ENCODE measurements at regions not wholly inside any gene's neighbourhood (a gene's known extent, or its start where the extent isn't known, plus 50 kb on each side); places are given as distances from the start of the nearest gene placed in this dataset.

GRCh38 chr9:24931894-24932293 is 386.2 kb upstream of the IZUMO3 start:
- TF ChIP-seq, protein P1, sequence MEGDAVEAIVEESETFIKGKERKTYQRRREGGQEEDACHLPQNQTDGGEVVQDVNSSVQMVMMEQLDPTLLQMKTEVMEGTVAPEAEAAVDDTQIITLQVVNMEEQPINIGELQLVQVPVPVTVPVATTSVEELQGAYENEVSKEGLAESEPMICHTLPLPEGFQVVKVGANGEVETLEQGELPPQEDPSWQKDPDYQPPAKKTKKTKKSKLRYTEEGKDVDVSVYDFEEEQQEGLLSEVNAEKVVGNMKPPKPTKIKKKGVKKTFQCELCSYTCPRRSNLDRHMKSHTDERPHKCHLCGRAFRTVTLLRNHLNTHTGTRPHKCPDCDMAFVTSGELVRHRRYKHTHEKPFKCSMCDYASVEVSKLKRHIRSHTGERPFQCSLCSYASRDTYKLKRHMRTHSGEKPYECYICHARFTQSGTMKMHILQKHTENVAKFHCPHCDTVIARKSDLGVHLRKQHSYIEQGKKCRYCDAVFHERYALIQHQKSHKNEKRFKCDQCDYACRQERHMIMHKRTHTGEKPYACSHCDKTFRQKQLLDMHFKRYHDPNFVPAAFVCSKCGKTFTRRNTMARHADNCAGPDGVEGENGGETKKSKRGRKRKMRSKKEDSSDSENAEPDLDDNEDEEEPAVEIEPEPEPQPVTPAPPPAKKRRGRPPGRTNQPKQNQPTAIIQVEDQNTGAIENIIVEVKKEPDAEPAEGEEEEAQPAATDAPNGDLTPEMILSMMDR (IDR thresholded peaks at IDR 0.05) = no peak
- no peak for TF ChIP-seq POLR2A (IDR thresholded peaks at IDR 0.05)
